ENCODE measurements at regions not wholly inside any gene's neighbourhood (a gene's known extent, or its start where the extent isn't known, plus 50 kb on each side); places are given as distances from the start of the nearest gene placed in this dataset.

DNA sequence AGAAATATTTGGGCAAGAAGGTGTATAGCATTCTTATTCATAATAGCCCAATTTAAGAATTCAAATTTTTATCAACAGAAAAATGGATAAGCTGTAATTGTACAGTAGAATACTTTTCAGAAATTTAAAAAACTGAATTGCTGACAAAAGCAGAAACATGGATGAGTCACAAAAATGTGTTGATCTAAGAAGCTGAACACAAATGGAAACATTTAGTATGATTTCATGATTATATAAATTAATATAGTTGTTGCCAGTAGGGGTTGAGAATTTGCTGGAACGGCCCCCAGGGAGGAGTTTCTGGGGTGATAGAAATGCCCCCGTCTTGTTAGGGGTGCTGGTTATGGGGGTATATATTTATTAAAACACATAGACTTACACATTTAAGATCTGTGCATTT is 179.1 kb downstream of the KLF6 start:
- TF ChIP-seq CTCF (conservative IDR thresholded peaks at IDR 0.05; ENCODE audit: low read length): no peak
- TF ChIP-seq EZH2phosphoT487 (IDR thresholded peaks at IDR 0.05; ENCODE audit: borderline replicate concordance): no peak
